ENCODE measurements at regions not wholly inside any gene's neighbourhood (a gene's known extent, or its start where the extent isn't known, plus 50 kb on each side); places are given as distances from the start of the nearest gene placed in this dataset.

GRCh38 chr14:39998854-39999253, 566.6 kb upstream of the FBXO33 start:
- ATAC-seq (no peak), DNase-seq (ENCODE audit: low read depth, low spot score) (no peak)
- BruUV-seq (replicated peaks), result no TSS peak
- Histone ChIP-seq H3K27ac (ENCODE audit: low read length) (no peak overlapping the region), H3K4me1 (ENCODE audit: control insufficient read depth, insufficient read depth, low read length) (no peaks in the 10 kb centered on the region), H3K27me3 (ENCODE audit: control insufficient read depth, insufficient read depth, low read length) (no peaks in the 10 kb centered on the region), H3K4me3 (ENCODE audit: low read depth in 2 of 2, low read length in 2 of 2) (no peak overlapping the region), H3K9me3 (ENCODE audit: control insufficient read depth, insufficient read depth, low read depth, low read length) (no peaks in the 10 kb centered on the region), H3K36me3 (ENCODE audit: control insufficient read depth, insufficient read depth, low read length) (no peaks in the 10 kb centered on the region)
- in situ Hi-C loops (cut with HindIII; ENCODE audit: low pct_unique_long_range_greater_than_20kb, low sequenced_read_pairs) (no loop called here), intact Hi-C loops (cut with micrococcal nuclease; ENCODE audit: unreplicated experiment) (no loop called here)
- TF ChIP-seq REST (IDR thresholded peaks at IDR 0.05; ENCODE audit: insufficient read depth in 1 of 2, low read depth in 2 of 2, low read length in 1 of 2) (no peak), TCF7L2 (IDR thresholded peaks at IDR 0.05; ENCODE audit: low read depth, low read length) (no peak), SIN3A (IDR thresholded peaks at IDR 0.05; ENCODE audit: borderline replicate concordance, insufficient read depth, low read depth, low read length) (no peak), POLR2AphosphoS5 (IDR thresholded peaks at IDR 0.05; ENCODE audit: low read depth, low read length) (no peak), CTCF (IDR thresholded peaks at IDR 0.05) (no peak)
- CTCF ChIA-PET, result no interaction called here
- POLR2A ChIA-PET, result no interaction called here

GRCh38 chr14:39998114-39998513, 565.9 kb upstream of the FBXO33 start:
- Histone ChIP-seq H3K36me3 (ENCODE audit: control insufficient read depth, insufficient read depth, low read length) (no peaks in the 10 kb centered on the region), H3K4me3 (ENCODE audit: low read depth in 2 of 2, low read length in 2 of 2) (no peak overlapping the region), H3K27ac (ENCODE audit: low read length) (no peak overlapping the region), H3K4me1 (ENCODE audit: control insufficient read depth, insufficient read depth, low read length) (no peaks in the 10 kb centered on the region), H3K9me3 (ENCODE audit: control insufficient read depth, insufficient read depth, low read depth, low read length) (no peaks in the 10 kb centered on the region), H3K27me3 (ENCODE audit: control insufficient read depth, insufficient read depth, low read length) (no peaks in the 10 kb centered on the region)
- ChIA-PET CTCF (no interaction called here), POLR2A (no interaction called here)
- BruUV-seq (replicated peaks), result no TSS peak
- ATAC-seq (no peak), DNase-seq (ENCODE audit: low read depth, low spot score) (no peak)
- TF ChIP-seq SIN3A (IDR thresholded peaks at IDR 0.05; ENCODE audit: borderline replicate concordance, insufficient read depth, low read depth, low read length), result no peak
- no peak for TF ChIP-seq TCF7L2 (IDR thresholded peaks at IDR 0.05; ENCODE audit: low read depth, low read length)
- TF ChIP-seq POLR2AphosphoS5 (IDR thresholded peaks at IDR 0.05; ENCODE audit: low read depth, low read length), result no peak
- no peak for TF ChIP-seq CTCF (IDR thresholded peaks at IDR 0.05)
- no peak for TF ChIP-seq REST (IDR thresholded peaks at IDR 0.05; ENCODE audit: insufficient read depth in 1 of 2, low read depth in 2 of 2, low read length in 1 of 2)
- intact Hi-C loops (cut with micrococcal nuclease; ENCODE audit: unreplicated experiment), result no loop called here
- in situ Hi-C loops (cut with HindIII; ENCODE audit: low pct_unique_long_range_greater_than_20kb, low sequenced_read_pairs), result no loop called here

Measured in Panc1 (cell line).